ENCODE measurements at regions not wholly inside any gene's neighbourhood (a gene's known extent, or its start where the extent isn't known, plus 50 kb on each side); places are given as distances from the start of the nearest gene placed in this dataset.

DNA sequence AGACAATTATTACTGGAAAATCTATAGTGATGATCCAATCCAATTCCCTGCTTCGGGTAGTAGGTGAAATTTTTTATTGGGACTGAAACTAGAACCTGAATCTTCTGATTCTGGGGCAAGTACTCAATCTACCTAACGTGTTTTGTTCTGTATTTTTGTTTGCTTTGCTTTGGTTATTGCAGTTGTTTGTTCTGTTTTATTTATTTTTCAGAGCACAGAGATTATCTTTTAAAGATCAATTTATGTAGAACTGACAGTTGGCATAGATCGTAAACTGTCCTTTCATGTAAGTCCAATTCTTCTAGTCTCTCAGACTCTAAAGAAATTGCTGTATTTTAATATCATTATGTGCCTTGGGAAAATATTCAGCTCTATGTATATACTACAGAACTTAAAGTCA is 401.6 kb downstream of the ANXA1 start:
- no peak overlapping the region for H3K27ac ChIP-seq (ENCODE audit: low read length)
- H3K36me3 ChIP-seq (ENCODE audit: insufficient read depth, low read length), result no peaks in the 10 kb centered on the region
- H2AFZ ChIP-seq (ENCODE audit: low read depth, low read length), result no peak overlapping the region
- H4K20me1 ChIP-seq (ENCODE audit: insufficient read depth, low read length), result no peaks in the 10 kb centered on the region
- H3K27me3 ChIP-seq (ENCODE audit: insufficient read depth, low read length, poor library complexity), result no peaks in the 10 kb centered on the region
- no peaks in the 10 kb centered on the region for H3K4me1 ChIP-seq (ENCODE audit: insufficient read depth, low read length)
- H3K4me2 ChIP-seq (ENCODE audit: insufficient read depth, low read length), result no peak overlapping the region
- TF ChIP-seq, protein P1, sequence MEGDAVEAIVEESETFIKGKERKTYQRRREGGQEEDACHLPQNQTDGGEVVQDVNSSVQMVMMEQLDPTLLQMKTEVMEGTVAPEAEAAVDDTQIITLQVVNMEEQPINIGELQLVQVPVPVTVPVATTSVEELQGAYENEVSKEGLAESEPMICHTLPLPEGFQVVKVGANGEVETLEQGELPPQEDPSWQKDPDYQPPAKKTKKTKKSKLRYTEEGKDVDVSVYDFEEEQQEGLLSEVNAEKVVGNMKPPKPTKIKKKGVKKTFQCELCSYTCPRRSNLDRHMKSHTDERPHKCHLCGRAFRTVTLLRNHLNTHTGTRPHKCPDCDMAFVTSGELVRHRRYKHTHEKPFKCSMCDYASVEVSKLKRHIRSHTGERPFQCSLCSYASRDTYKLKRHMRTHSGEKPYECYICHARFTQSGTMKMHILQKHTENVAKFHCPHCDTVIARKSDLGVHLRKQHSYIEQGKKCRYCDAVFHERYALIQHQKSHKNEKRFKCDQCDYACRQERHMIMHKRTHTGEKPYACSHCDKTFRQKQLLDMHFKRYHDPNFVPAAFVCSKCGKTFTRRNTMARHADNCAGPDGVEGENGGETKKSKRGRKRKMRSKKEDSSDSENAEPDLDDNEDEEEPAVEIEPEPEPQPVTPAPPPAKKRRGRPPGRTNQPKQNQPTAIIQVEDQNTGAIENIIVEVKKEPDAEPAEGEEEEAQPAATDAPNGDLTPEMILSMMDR (IDR thresholded peaks at IDR 0.05; ENCODE audit: borderline replicate concordance, extremely low read depth, low read length, poor library complexity, severe bottlenecking), result no peak
- TF ChIP-seq EZH2 (IDR thresholded peaks at IDR 0.05; ENCODE audit: borderline replicate concordance, low read depth, low read length, severe bottlenecking), result no peak
- no peaks in the 10 kb centered on the region for H3K9me3 ChIP-seq (ENCODE audit: insufficient read depth, low read length, severe bottlenecking)
- H3K79me2 ChIP-seq (ENCODE audit: insufficient read depth, low read length), result no peaks in the 10 kb centered on the region
- no peak for DNase-seq
- H3K4me3 ChIP-seq (ENCODE audit: low read depth in 1 of 2, low read length in 2 of 2), result no peak overlapping the region
- ATAC-seq (ENCODE audit: insufficient read depth, low read depth), result no peak
- no peak overlapping the region for H3K9ac ChIP-seq (ENCODE audit: low read depth, low read length)

DNA sequence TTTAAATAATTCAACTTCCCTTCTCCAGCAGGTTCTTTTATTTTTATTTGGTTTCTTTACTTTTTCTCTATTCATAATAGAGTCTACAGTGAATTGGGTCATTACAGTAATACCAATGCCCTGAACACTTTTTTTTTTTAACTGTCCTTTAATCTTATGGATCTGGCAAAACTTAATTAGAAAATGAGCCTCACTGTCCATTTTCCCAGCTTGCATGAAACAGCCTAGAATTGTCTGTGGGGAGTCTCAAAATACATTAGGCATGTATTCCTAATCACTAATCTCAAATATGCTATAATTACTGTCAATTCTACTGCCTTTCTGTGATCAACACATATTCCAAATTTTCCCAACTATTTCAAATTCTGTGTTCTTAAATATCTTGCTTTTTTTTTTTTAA is 406.8 kb downstream of the ANXA1 start:
- no peak for TF ChIP-seq EZH2 (IDR thresholded peaks at IDR 0.05; ENCODE audit: borderline replicate concordance, low read depth, low read length, severe bottlenecking)
- TF ChIP-seq, protein P1 (IDR thresholded peaks at IDR 0.05; ENCODE audit: borderline replicate concordance, extremely low read depth, low read length, poor library complexity, severe bottlenecking), result no peak
- Histone ChIP-seq H3K27me3 (ENCODE audit: insufficient read depth, low read length, poor library complexity) (no peaks in the 10 kb centered on the region), H3K9me3 (ENCODE audit: insufficient read depth, low read length, severe bottlenecking) (no peaks in the 10 kb centered on the region), H3K4me2 (ENCODE audit: insufficient read depth, low read length) (no peak overlapping the region), H3K4me1 (ENCODE audit: insufficient read depth, low read length) (no peaks in the 10 kb centered on the region), H2AFZ (ENCODE audit: low read depth, low read length) (no peak overlapping the region), H3K27ac (ENCODE audit: low read length) (no peak overlapping the region), H3K4me3 (ENCODE audit: low read depth in 1 of 2, low read length in 2 of 2) (no peak overlapping the region), H3K36me3 (ENCODE audit: insufficient read depth, low read length) (no peaks in the 10 kb centered on the region), H3K79me2 (ENCODE audit: insufficient read depth, low read length) (no peaks in the 10 kb centered on the region), H3K9ac (ENCODE audit: low read depth, low read length) (no peak overlapping the region), H4K20me1 (ENCODE audit: insufficient read depth, low read length) (no peaks in the 10 kb centered on the region)
- ATAC-seq (ENCODE audit: insufficient read depth, low read depth), result no peak
- no peak for DNase-seq

DNA sequence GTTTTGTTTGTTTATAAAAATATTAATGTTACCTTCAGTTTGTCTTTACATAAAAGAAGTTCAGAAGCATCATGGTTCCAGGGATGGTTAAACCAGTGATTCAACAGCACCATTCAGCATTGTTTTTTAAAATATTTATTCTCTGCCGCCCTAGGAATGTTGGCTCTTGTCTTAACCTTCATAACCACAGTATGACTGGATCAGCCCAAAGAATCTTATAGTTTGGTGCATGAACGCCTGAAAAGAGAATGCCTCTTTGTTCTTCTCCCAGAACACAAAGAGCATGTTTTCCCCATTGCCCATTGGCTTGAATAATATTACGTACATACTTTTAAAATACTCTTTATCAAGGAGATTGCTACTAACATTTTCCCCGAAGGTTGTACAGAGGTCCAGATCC is 413.4 kb downstream of the ANXA1 start:
- no peak for DNase-seq
- Histone ChIP-seq H3K4me3 (ENCODE audit: low read depth in 1 of 2, low read length in 2 of 2) (no peak overlapping the region), H3K79me2 (ENCODE audit: insufficient read depth, low read length) (no peaks in the 10 kb centered on the region), H3K4me2 (ENCODE audit: insufficient read depth, low read length) (no peak overlapping the region), H3K36me3 (ENCODE audit: insufficient read depth, low read length) (no peaks in the 10 kb centered on the region), H3K4me1 (ENCODE audit: insufficient read depth, low read length) (0 out of 2 replicates have a peak, but pooled peaks cover 4% of the 10 kb centered on the region), H3K9ac (ENCODE audit: low read depth, low read length) (no peak overlapping the region), H2AFZ (ENCODE audit: low read depth, low read length) (peak overlapping the region; percentile 13; the same call in 1 of the 2 replicates), H3K27me3 (ENCODE audit: insufficient read depth, low read length, poor library complexity) (no peaks in the 10 kb centered on the region), H3K27ac (ENCODE audit: low read length) (no peak overlapping the region), H3K9me3 (ENCODE audit: insufficient read depth, low read length, severe bottlenecking) (peaks cover 2% of the 10 kb centered on the region), H4K20me1 (ENCODE audit: insufficient read depth, low read length) (no peaks in the 10 kb centered on the region)
- no peak for ATAC-seq (ENCODE audit: insufficient read depth, low read depth)
- TF ChIP-seq, protein P1 (IDR thresholded peaks at IDR 0.05; ENCODE audit: borderline replicate concordance, extremely low read depth, low read length, poor library complexity, severe bottlenecking), result no peak
- no peak for TF ChIP-seq EZH2 (IDR thresholded peaks at IDR 0.05; ENCODE audit: borderline replicate concordance, low read depth, low read length, severe bottlenecking)
